Erythroblast (primary cell): ENCODE measurements at regions not wholly inside any gene's neighbourhood (a gene's known extent, or its start where the extent isn't known, plus 50 kb on each side); places are given as distances from the start of the nearest gene placed in this dataset.

Source experiments
- GATA1 ChIP-seq: IDR thresholded peaks from 2 replicates; pipeline ENCODE4 v1.6.1; 2011; ENCODE audit warnings: low read depth, mild to moderate bottlenecking, control low read depth, low read length, moderate library complexity
- POLR2A ChIP-seq: IDR thresholded peaks from 2 replicates; pipeline ENCODE4 v1.6.1; 2011; ENCODE audit warnings: mild to moderate bottlenecking, low read length

DNA sequence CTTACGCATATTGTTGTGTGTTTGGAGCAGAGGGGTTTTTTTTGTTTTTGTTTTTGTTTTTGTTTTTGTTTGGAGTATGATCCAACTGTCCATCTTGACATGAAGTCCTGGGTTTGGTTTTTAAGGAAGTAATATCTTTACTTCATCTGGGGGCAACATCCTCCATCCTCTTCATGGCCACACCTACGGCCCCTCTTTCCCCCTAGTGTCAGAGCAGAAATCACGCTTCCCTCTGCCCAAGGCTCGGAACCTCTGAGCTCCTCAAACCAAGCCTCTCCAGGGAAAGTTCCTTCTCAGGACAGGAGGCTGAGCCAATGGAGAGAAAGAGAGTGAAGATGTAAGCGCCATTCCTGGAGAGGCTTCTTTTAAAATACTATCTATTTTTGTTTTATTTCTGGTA, 58.6 kb upstream of the PDX1 start:
- TF ChIP-seq POLR2A = no peak
- TF ChIP-seq GATA1 = no peak
